DND-41 (cell line): ENCODE measurements at regions not wholly inside any gene's neighbourhood (a gene's known extent, or its start where the extent isn't known, plus 50 kb on each side); places are given as distances from the start of the nearest gene placed in this dataset.

Source experiments
- CTCF ChIP-seq: IDR thresholded peaks from 2 replicates; pipeline ENCODE4 v1.5.1; 2012; ENCODE audit warnings: borderline replicate concordance, low read length, moderate library complexity, mild to moderate bottlenecking; ENCODE audit not compliant: poor library complexity, severe bottlenecking; ENCODE audit errors: extremely low read depth
- EZH2 ChIP-seq: IDR thresholded peaks from 3 replicates; pipeline ENCODE4 v1.6.1; 2012; ENCODE audit warnings: borderline replicate concordance, low read depth, mild to moderate bottlenecking, moderate library complexity, low read length, inconsistent platforms; ENCODE audit not compliant: severe bottlenecking

- TF ChIP-seq EZH2 (no peak), CTCF (no peak)
These were observed 956.2 kb downstream of the SORCS3 start for GRCh38 chr10:105597312-105597711.
